ENCODE measurements at regions not wholly inside any gene's neighbourhood (a gene's known extent, or its start where the extent isn't known, plus 50 kb on each side); places are given as distances from the start of the nearest gene placed in this dataset.

GRCh38 chr21:35646606-35647005 lies 413.7 kb downstream of the SETD4 start:
- intact Hi-C loops (cut with micrococcal nuclease; ENCODE audit: unreplicated experiment), result no loop called here
- POLR2A ChIA-PET, result no interaction called here

GRCh38 chr21:35645991-35646390 lies 414.3 kb downstream of the SETD4 start:
- POLR2A ChIA-PET, result no interaction called here
- Histone ChIP-seq H3K4me1 (ENCODE audit: control insufficient read depth, insufficient read depth, low read length) (no peaks in the 10 kb centered on the region), H3K27me3 (ENCODE audit: control insufficient read depth, insufficient read depth, low read length) (no peaks in the 10 kb centered on the region), H3K36me3 (ENCODE audit: control insufficient read depth, insufficient read depth, low read length) (no peaks in the 10 kb centered on the region), H3K9me3 (ENCODE audit: control insufficient read depth, insufficient read depth, low read depth, low read length) (no peaks in the 10 kb centered on the region), H3K4me3 (ENCODE audit: low read depth in 2 of 2, low read length in 2 of 2) (no peak overlapping the region), H3K27ac (ENCODE audit: low read length) (no peak overlapping the region)
- no peak for ATAC-seq
- no peak for DNase-seq (ENCODE audit: low read depth, low spot score)
- in situ Hi-C loops (cut with HindIII; ENCODE audit: low pct_unique_long_range_greater_than_20kb, low sequenced_read_pairs), result no loop called here
- intact Hi-C loops (cut with micrococcal nuclease; ENCODE audit: unreplicated experiment), result no loop called here
- CTCF ChIA-PET, result no interaction called here
- TF ChIP-seq REST (IDR thresholded peaks at IDR 0.05; ENCODE audit: insufficient read depth in 1 of 2, low read depth in 2 of 2, low read length in 1 of 2) (no peak), POLR2AphosphoS5 (IDR thresholded peaks at IDR 0.05; ENCODE audit: low read depth, low read length) (no peak), CTCF (IDR thresholded peaks at IDR 0.05) (no peak)
- no TSS peak for BruUV-seq (replicated peaks)

More at GRCh38 chr21:35646606-35647005, 413.7 kb downstream of the SETD4 start:
- H3K36me3 ChIP-seq (ENCODE audit: control insufficient read depth, insufficient read depth, low read length), result no peaks in the 10 kb centered on the region
- ATAC-seq (no peak), DNase-seq (ENCODE audit: low read depth, low spot score) (no peak)
- no peaks in the 10 kb centered on the region for H3K9me3 ChIP-seq (ENCODE audit: control insufficient read depth, insufficient read depth, low read depth, low read length)
- no peak overlapping the region for H3K27ac ChIP-seq (ENCODE audit: low read length)
- no TSS peak for BruUV-seq (replicated peaks)
- H3K4me1 ChIP-seq (ENCODE audit: control insufficient read depth, insufficient read depth, low read length), result no peaks in the 10 kb centered on the region
- no peaks in the 10 kb centered on the region for H3K27me3 ChIP-seq (ENCODE audit: control insufficient read depth, insufficient read depth, low read length)
- TF ChIP-seq TCF7L2 (IDR thresholded peaks at IDR 0.05; ENCODE audit: low read depth, low read length), result no peak
- TF ChIP-seq CTCF (IDR thresholded peaks at IDR 0.05), result no peak
- TF ChIP-seq REST (IDR thresholded peaks at IDR 0.05; ENCODE audit: insufficient read depth in 1 of 2, low read depth in 2 of 2, low read length in 1 of 2), result no peak
- no peak for TF ChIP-seq SIN3A (IDR thresholded peaks at IDR 0.05; ENCODE audit: borderline replicate concordance, insufficient read depth, low read depth, low read length)
- TF ChIP-seq POLR2AphosphoS5 (IDR thresholded peaks at IDR 0.05; ENCODE audit: low read depth, low read length), result no peak
- in situ Hi-C loops (cut with HindIII; ENCODE audit: low pct_unique_long_range_greater_than_20kb, low sequenced_read_pairs), result no loop called here
- H3K4me3 ChIP-seq (ENCODE audit: low read depth in 2 of 2, low read length in 2 of 2), result no peak overlapping the region
- CTCF ChIA-PET, result no interaction called here
